Osteoblast (primary cell): ENCODE measurements at regions not wholly inside any gene's neighbourhood (a gene's known extent, or its start where the extent isn't known, plus 50 kb on each side); places are given as distances from the start of the nearest gene placed in this dataset.

Experiments
- DNase-seq: peaks from one replicate; pipeline ENCODE4 v3.0.0; 2011; ENCODE audit warnings: low spot score, mixed read lengths; ENCODE audit not compliant: insufficient read length; ENCODE audit errors: missing footprints
- H2AFZ ChIP-seq: 2 replicates; pipeline ENCODE4 v1.6.0; 2011; ENCODE audit warnings: mild to moderate bottlenecking, low read length
- H3K27ac ChIP-seq: 2 replicates; pipeline ENCODE4 v1.5.1; 2011; ENCODE audit warnings: mild to moderate bottlenecking, low read depth, low read length, moderate library complexity
- H3K27me3 ChIP-seq: 2 replicates; pipeline ENCODE4 v1.6.0; 2012; ENCODE audit warnings: mild to moderate bottlenecking, control low read depth, inconsistent platforms, low read length, moderate library complexity; ENCODE audit not compliant: insufficient read depth
- H3K36me3 ChIP-seq: 2 replicates; pipeline ENCODE4 v1.5.1; 2011; ENCODE audit warnings: mild to moderate bottlenecking, low read length, control low read depth, moderate library complexity; ENCODE audit not compliant: insufficient read depth
- H3K4me1 ChIP-seq: 2 replicates; pipeline ENCODE4 v1.5.1; 2011; ENCODE audit warnings: mild to moderate bottlenecking, low read length, control low read depth, moderate library complexity; ENCODE audit not compliant: insufficient read depth
- H3K4me2 ChIP-seq: 2 replicates; pipeline ENCODE4 v1.6.0; 2011; ENCODE audit warnings: mild to moderate bottlenecking, low read length; ENCODE audit not compliant: insufficient read depth
- H3K4me3 ChIP-seq: fragments of 200-600 bp; sonication (generic); 3 replicates; pipeline ENCODE4 v1.5.1; 2012; ENCODE audit warnings: mild to moderate bottlenecking, low read length, inconsistent platforms; ENCODE audit not compliant: insufficient read depth
- H3K79me2 ChIP-seq: 2 replicates; pipeline ENCODE4 v1.6.0; 2012; ENCODE audit warnings: mild to moderate bottlenecking, low read length, control low read depth, inconsistent platforms; ENCODE audit not compliant: insufficient read depth
- H3K9me3 ChIP-seq: 2 replicates; pipeline ENCODE4 v1.5.1; 2011; ENCODE audit warnings: low read depth, low read length, control low read depth
- H4K20me1 ChIP-seq: 2 replicates; pipeline ENCODE4 v1.6.0; 2012; ENCODE audit warnings: mild to moderate bottlenecking, low read length, control low read depth; ENCODE audit not compliant: insufficient read depth
- TF ChIP-seq, protein P1 (sequence below): IDR thresholded peaks from 2 replicates; pipeline ENCODE4 v1.5.1; 2011; ENCODE audit warnings: mild to moderate bottlenecking, low read depth, low read length, moderate library complexity; ENCODE audit errors: extremely low read depth

DNA sequence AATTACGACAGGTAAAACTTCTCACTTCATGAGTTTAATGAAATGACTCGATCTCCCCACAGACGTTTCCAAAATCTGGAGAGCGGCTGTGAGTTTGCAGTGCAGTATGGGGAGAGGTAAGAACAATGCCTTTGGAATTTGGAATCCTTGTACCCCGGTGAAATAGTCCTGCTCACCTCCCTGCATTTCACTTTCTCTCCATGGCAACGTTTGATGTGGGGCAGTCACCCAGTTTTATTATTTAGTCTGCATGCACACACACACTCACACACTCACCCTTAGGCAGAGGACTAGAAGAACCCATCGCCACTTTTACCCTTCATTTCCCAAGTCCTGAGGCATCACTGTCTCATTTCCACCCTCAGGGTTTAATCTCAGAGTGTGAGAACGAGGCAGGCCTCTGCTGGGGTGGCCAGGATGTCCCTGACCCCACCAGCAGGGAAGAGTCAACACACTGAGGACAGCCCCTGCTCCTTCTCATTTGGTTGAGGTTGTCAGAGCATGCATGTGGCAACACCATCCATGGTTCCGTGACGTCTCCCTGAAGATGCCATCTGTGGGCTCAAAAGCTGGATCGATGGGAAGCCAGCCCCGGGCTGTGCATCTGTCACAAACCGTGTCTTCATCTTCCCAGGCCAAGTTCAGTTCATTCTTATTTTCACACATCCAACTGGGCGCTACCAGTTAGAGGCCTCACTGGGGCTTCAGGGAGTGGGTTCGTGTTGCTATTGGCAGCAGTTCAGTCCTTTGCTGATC is 119.8 kb upstream of the TRIM2 start:
- DNase-seq: no peak
- Histone ChIP-seq H3K4me2 (no peak overlapping the region), H3K79me2 (no peaks in the 10 kb centered on the region), H3K36me3 (no peaks in the 10 kb centered on the region), H3K9me3 (no peaks in the 10 kb centered on the region), H3K27ac (no peak overlapping the region), H3K4me3 (no peak overlapping the region), H2AFZ (no peak overlapping the region), H3K4me1 (peaks cover 4% of the 10 kb centered on the region), H3K27me3 (peaks cover 29% of the 10 kb centered on the region), H4K20me1 (no peaks in the 10 kb centered on the region)
- TF ChIP-seq, protein P1, sequence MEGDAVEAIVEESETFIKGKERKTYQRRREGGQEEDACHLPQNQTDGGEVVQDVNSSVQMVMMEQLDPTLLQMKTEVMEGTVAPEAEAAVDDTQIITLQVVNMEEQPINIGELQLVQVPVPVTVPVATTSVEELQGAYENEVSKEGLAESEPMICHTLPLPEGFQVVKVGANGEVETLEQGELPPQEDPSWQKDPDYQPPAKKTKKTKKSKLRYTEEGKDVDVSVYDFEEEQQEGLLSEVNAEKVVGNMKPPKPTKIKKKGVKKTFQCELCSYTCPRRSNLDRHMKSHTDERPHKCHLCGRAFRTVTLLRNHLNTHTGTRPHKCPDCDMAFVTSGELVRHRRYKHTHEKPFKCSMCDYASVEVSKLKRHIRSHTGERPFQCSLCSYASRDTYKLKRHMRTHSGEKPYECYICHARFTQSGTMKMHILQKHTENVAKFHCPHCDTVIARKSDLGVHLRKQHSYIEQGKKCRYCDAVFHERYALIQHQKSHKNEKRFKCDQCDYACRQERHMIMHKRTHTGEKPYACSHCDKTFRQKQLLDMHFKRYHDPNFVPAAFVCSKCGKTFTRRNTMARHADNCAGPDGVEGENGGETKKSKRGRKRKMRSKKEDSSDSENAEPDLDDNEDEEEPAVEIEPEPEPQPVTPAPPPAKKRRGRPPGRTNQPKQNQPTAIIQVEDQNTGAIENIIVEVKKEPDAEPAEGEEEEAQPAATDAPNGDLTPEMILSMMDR: no peak

DNA sequence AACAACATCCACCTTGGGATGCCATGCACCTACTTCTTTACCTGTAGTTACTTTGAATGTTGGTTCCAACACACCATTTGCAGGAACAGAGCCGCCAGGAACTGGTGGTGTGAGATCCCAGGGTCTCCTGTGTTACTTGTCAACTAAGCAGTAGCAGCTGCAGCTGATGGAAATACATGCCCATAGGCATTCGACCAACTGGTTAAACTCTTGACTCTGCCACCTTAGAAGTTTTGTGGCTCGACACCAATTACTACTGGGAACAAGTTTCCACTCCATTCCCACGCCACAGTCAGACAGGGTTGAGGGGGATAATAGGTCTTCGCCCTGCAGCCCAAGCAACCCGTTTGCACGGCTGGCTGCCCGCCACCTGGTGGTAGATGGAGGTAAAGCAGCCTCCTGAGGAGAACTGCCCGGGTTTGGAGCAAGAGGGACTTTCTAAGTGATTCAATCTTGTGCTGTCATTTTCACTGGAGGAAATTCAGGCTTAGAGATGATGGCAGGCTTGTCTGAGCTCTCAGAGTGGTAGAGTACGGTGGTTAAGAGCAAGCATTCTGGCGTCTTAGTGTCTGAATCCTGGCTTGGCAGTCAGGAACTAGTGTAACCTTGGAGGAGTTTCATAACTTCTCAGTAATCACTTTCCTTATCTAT is 119.1 kb upstream of the TRIM2 start:
- Histone ChIP-seq H2AFZ (no peak overlapping the region), H3K27ac (no peak overlapping the region), H3K4me2 (peak overlapping the region; percentile 43), H3K27me3 (peaks cover 34% of the 10 kb centered on the region), H3K9me3 (no peaks in the 10 kb centered on the region), H4K20me1 (no peaks in the 10 kb centered on the region), H3K4me3 (no peak overlapping the region), H3K36me3 (no peaks in the 10 kb centered on the region), H3K79me2 (no peaks in the 10 kb centered on the region), H3K4me1 (peaks cover 4% of the 10 kb centered on the region)
- TF ChIP-seq, protein P1: peak; percentile 98
- peak; percentile 79 for DNase-seq

DNA sequence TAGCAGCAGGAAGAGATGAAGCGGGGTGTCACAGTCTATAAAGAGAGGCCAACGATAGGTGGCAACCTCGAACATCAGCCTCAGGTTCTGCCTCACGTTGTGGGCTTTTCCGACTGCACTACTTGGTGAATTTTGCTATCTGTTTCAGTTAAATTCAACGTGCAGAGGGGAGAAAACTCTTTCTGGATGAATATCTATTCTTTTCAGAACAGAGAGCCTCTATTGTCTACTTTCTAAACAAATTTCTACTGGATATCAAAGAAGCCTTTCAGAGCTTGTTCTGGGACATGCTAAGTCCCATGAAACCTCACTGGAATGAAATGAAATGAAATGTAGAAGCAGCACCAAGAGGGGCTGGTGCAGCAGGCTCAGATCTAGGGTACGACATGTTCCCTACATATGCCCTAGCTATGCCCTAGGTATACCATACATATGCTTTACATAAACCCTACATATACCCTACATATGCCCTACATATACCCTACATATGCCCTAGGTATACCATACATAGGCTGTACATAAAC is 116.5 kb upstream of the TRIM2 start:
- DNase-seq: no peak
- TF ChIP-seq, protein P1: no peak
- Histone ChIP-seq H3K9me3 (no peaks in the 10 kb centered on the region), H3K36me3 (no peaks in the 10 kb centered on the region), H3K27ac (no peak overlapping the region), H3K27me3 (peaks cover 37% of the 10 kb centered on the region), H3K4me3 (no peak overlapping the region), H3K4me2 (no peak overlapping the region), H3K4me1 (peaks cover 4% of the 10 kb centered on the region), H3K79me2 (no peaks in the 10 kb centered on the region), H4K20me1 (no peaks in the 10 kb centered on the region), H2AFZ (no peak overlapping the region)

DNA sequence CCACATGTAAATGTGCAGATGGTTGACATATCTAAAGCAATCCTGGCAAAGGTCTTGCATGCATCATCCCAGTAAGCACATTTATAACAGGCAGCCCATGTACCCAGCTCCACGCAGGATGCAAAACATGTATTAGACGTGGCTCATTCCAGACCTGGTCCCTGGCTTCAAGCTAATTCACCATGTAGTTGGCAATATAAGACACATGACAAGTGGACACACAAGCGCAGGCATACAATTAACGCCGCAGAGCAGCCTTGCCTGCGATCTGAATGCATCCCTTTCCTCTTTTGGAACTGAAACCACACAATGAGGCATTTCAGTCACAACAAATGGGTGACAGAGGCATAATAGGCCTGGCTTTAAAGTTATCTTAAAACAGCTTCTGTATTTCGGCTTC is 114.5 kb upstream of the TRIM2 start:
- no peaks in the 10 kb centered on the region for H3K79me2 ChIP-seq
- H3K27ac ChIP-seq: no peak overlapping the region

More for the DNA sequence above, 114.5 kb upstream of the TRIM2 start:
- Histone ChIP-seq H3K4me2 (no peak overlapping the region), H2AFZ (no peak overlapping the region), H3K36me3 (no peaks in the 10 kb centered on the region), H4K20me1 (no peaks in the 10 kb centered on the region), H3K9me3 (no peaks in the 10 kb centered on the region), H3K27me3 (peaks cover 32% of the 10 kb centered on the region), H3K4me1 (peaks cover 4% of the 10 kb centered on the region), H3K4me3 (no peak overlapping the region)
- TF ChIP-seq, protein P1: no peak
- DNase-seq: no peak
